H1 (cell line): ENCODE measurements at regions not wholly inside any gene's neighbourhood (a gene's known extent, or its start where the extent isn't known, plus 50 kb on each side); places are given as distances from the start of the nearest gene placed in this dataset.

Experiments used
- CTCF ChIA-PET: fragments of 300-600 bp; sonication (Branson Sonifier 250); formaldehyde crosslinking; loops from one replicate; lab custom pipeline; 2021; ENCODE audit not compliant: partially characterized antibody; lab: Charles Lee
- POLR2A ChIA-PET: fragments of 300-600 bp; sonication (Branson Sonifier 250); formaldehyde crosslinking; loops from one replicate; lab custom pipeline; 2021; ENCODE audit warnings: inconsistent platforms; ENCODE audit not compliant: partially characterized antibody; lab: Charles Lee
- DNase-seq, 2 experiments: peaks; one replicate each; pipeline versions ENCODE4 v3.0.0 to v3.0.0-alpha.2; 2010 to 2022; ENCODE audit warnings: low spot score in 2 of 2, low read depth in 1 of 2, mixed read lengths in 1 of 2
- FAIRE-seq: peaks from 2 replicates; lab custom pipeline; 2011; peaks lifted over from hg19 to GRCh38; lab: Jason Lieb, UNC
- H2AFZ ChIP-seq: 2 replicates; pipeline ENCODE4 v1.8.1; 2012; ENCODE audit warnings: low read length, inconsistent platforms
- H2AK5ac ChIP-seq: 2 replicates; pipeline ENCODE4 v1.6.1; 2013; ENCODE audit warnings: low read depth, low read length
- H2BK120ac ChIP-seq: replicated peaks from 2 replicates; pipeline ENCODE3; 2013; ENCODE audit warnings: low read depth, low read length, inconsistent platforms
- H2BK12ac ChIP-seq: 2 replicates; pipeline ENCODE4 v1.6.1; 2013; ENCODE audit warnings: low read depth, low read length
- H2BK15ac ChIP-seq: 2 replicates; pipeline ENCODE4 v1.6.1; 2013; ENCODE audit warnings: low read length
- H2BK20ac ChIP-seq: 2 replicates; pipeline ENCODE4 v1.6.1; 2013; ENCODE audit warnings: low read length
- H2BK5ac ChIP-seq: 2 replicates; pipeline ENCODE4 v1.6.1; 2013; ENCODE audit warnings: low read depth, low read length
- H3K14ac ChIP-seq: 2 replicates; pipeline ENCODE4 v1.6.1; 2013; ENCODE audit warnings: inconsistent platforms; ENCODE audit not compliant: insufficient read length
- H3K18ac ChIP-seq: 2 replicates; pipeline ENCODE4 v1.6.1; 2013; ENCODE audit warnings: low read length; ENCODE audit errors: extremely low read depth
- H3K23ac ChIP-seq: 2 replicates; pipeline ENCODE4 v1.6.1; 2013; ENCODE audit warnings: inconsistent platforms; ENCODE audit not compliant: insufficient read length
- H3K23me2 ChIP-seq: 2 replicates; pipeline ENCODE4 v1.6.1; 2013; ENCODE audit warnings: low read depth, low read length
- H3K27ac ChIP-seq: 2 replicates; pipeline ENCODE4 v1.6.1; 2011; ENCODE audit warnings: low read depth, low read length, inconsistent platforms
- H3K27me3 ChIP-seq, 4 experiments: replicated peaks in 1 of 4; 1 replicate in 1 of 4; 2 replicates in 3 of 4; pipeline versions ENCODE4 v1.6.1 to v1.8.1; 2011 to 2013; ENCODE audit warnings: low read length in 3 of 4, mild to moderate bottlenecking in 3 of 4, inconsistent platforms in 2 of 4, mixed read lengths in 2 of 4, moderate library complexity in 1 of 4; ENCODE audit not compliant: control insufficient read depth in 3 of 4, insufficient read depth in 3 of 4; ENCODE audit errors: extremely low read depth in 1 of 4
- H3K36me3 ChIP-seq, 4 experiments: 2 replicates each; pipeline versions ENCODE4 v1.6.1 to v1.8.1; 2011 to 2013; ENCODE audit warnings: mild to moderate bottlenecking in 4 of 4, low read length in 3 of 4, moderate library complexity in 2 of 4, control low read depth in 1 of 4, inconsistent platforms in 1 of 4; ENCODE audit not compliant: insufficient read depth in 4 of 4, control insufficient read depth in 2 of 4
- H3K4ac ChIP-seq: replicated peaks from 2 replicates; pipeline ENCODE3; 2013; ENCODE audit warnings: low read length, low read depth, mixed read lengths, inconsistent platforms; ENCODE audit not compliant: insufficient read length
- H3K4me1 ChIP-seq, 4 experiments: replicated peaks in 1 of 4; 1 replicate in 1 of 4; 2 replicates in 3 of 4; pipeline versions ENCODE4 v1.6.1 to v1.8.1; 2011 to 2013; ENCODE audit warnings: low read length in 3 of 4, inconsistent platforms in 2 of 4, mixed read lengths in 1 of 4; ENCODE audit not compliant: insufficient read depth in 4 of 4, control insufficient read depth in 3 of 4
- H3K4me2 ChIP-seq, 2 experiments: 2 replicates each; pipeline versions ENCODE4 v1.6.1 to v1.8.1; 2011 to 2013; ENCODE audit warnings: low read depth in 2 of 2, low read length in 2 of 2, control low read depth in 1 of 2, inconsistent platforms in 1 of 2, mild to moderate bottlenecking in 1 of 2; ENCODE audit not compliant: insufficient read depth in 1 of 2
- H3K4me3 ChIP-seq, 4 experiments: fragments of 200-600, 300-600 bp in 1 of 4; sonication (generic), shearing (Covaris generic), sonication (Bioruptor Twin) in 1 of 4; 2 replicates each; pipeline versions ENCODE4 v1.5.1 to v1.8.1; 2011 to 2016; ENCODE audit warnings: low read length in 4 of 4, low read depth in 3 of 4, control low read depth in 2 of 4, inconsistent platforms in 2 of 4, mild to moderate bottlenecking in 2 of 4, mixed read lengths in 1 of 4, moderate library complexity in 1 of 4; ENCODE audit not compliant: insufficient read depth in 2 of 4; ENCODE audit errors: extremely low read depth in 1 of 4
- H3K56ac ChIP-seq: replicated peaks from 2 replicates; pipeline ENCODE3; 2013; ENCODE audit warnings: low read depth, mild to moderate bottlenecking, mixed read lengths, low read length, inconsistent platforms; ENCODE audit not compliant: insufficient read length
- H3K79me1 ChIP-seq: 2 replicates; pipeline ENCODE4 v1.6.1; 2013; ENCODE audit warnings: low read depth, low read length, control low read depth
- H3K79me2 ChIP-seq, 2 experiments: 2 replicates each; pipeline versions ENCODE4 v1.6.1 to v1.8.1; 2012 to 2013; ENCODE audit warnings: low read length in 2 of 2, mild to moderate bottlenecking in 2 of 2, inconsistent platforms in 1 of 2; ENCODE audit not compliant: insufficient read depth in 2 of 2, control insufficient read depth in 1 of 2
- H3K9ac ChIP-seq, 4 experiments: replicated peaks in 1 of 4; 1 replicate in 1 of 4; 2 replicates in 3 of 4; pipeline versions ENCODE4 v1.6.1 to v1.8.1; 2011 to 2013; ENCODE audit warnings: low read depth in 3 of 4, low read length in 3 of 4, control low read depth in 2 of 4, mild to moderate bottlenecking in 2 of 4, moderate library complexity in 2 of 4, inconsistent platforms in 1 of 4; ENCODE audit errors: extremely low read depth in 1 of 4
- H3K9me3 ChIP-seq, 2 experiments: 2 replicates each; pipeline versions ENCODE4 v1.6.1 to v1.8.1; 2012 to 2013; ENCODE audit warnings: mild to moderate bottlenecking in 2 of 2, moderate library complexity in 2 of 2, control low read depth in 1 of 2, inconsistent platforms in 1 of 2, low read depth in 1 of 2, low read length in 1 of 2, mixed read lengths in 1 of 2; ENCODE audit not compliant: insufficient read depth in 2 of 2
- H4K20me1 ChIP-seq, 2 experiments: replicated peaks in 1 of 2; 2 replicates each; pipeline versions ENCODE3 to v1.8.1; 2011 to 2013; ENCODE audit warnings: inconsistent platforms in 2 of 2, low read length in 2 of 2, mild to moderate bottlenecking in 1 of 2; ENCODE audit not compliant: insufficient read depth in 2 of 2, control insufficient read depth in 1 of 2
- H4K5ac ChIP-seq: 2 replicates; pipeline ENCODE4 v1.6.1; 2013; ENCODE audit warnings: low read length, low read depth, mixed read lengths, inconsistent platforms; ENCODE audit not compliant: insufficient read length
- H4K8ac ChIP-seq: 2 replicates; pipeline ENCODE4 v1.8.0; 2013; ENCODE audit warnings: mild to moderate bottlenecking, moderate library complexity, low read length, inconsistent platforms; ENCODE audit not compliant: insufficient read depth; ENCODE audit errors: extremely low read depth
- H4K91ac ChIP-seq: replicated peaks from 2 replicates; pipeline ENCODE3; 2013; ENCODE audit warnings: low read length, mixed read lengths, inconsistent platforms; ENCODE audit not compliant: insufficient read length
- CBX8 ChIP-seq: fragments of 300-800, 300-1000 bp; sonication (generic); IDR thresholded peaks from 2 replicates; pipeline ENCODE4 v1.7.1; 2016; ENCODE audit warnings: low read depth, low read length, borderline replicate concordance
- CREB1 ChIP-seq: IDR thresholded peaks from 2 replicates; pipeline ENCODE4 v1.6.1; 2012; ENCODE audit warnings: inconsistent platforms
- EZH2 ChIP-seq: fragments of 200-600 bp; sonication (generic); IDR thresholded peaks from 2 replicates; pipeline ENCODE4 v1.7.1; 2012; ENCODE audit warnings: low read depth, mild to moderate bottlenecking, moderate library complexity, low read length, inconsistent platforms; ENCODE audit not compliant: severe bottlenecking
- GTF2F1 ChIP-seq: IDR thresholded peaks from 2 replicates; pipeline ENCODE4 v1.6.1; 2012; ENCODE audit warnings: low read depth, low read length, improper control_type of control experiment, borderline replicate concordance
- KDM1A ChIP-seq: fragments of 200-600, 300-600 bp; sonication (generic); IDR thresholded peaks from 2 replicates; pipeline ENCODE4 v1.7.1; 2016; ENCODE audit warnings: mild to moderate bottlenecking, low read length, borderline replicate concordance
- KDM4A ChIP-seq: IDR thresholded peaks from one replicate; pipeline ENCODE4 v1.7.1; 2012; ENCODE audit warnings: low read depth, mild to moderate bottlenecking, moderate library complexity, low read length, inconsistent platforms; ENCODE audit not compliant: severe bottlenecking
- PHF8 ChIP-seq: fragments of 200-600 bp; sonication (generic); conservative IDR thresholded peaks from 2 replicates; pipeline ENCODE4 v1.7.1; 2012; ENCODE audit warnings: low read depth, mild to moderate bottlenecking, inconsistent platforms, low read length, moderate library complexity
- RNF2 ChIP-seq: fragments of 200-900, 300-1000 bp; sonication (generic); IDR thresholded peaks from 2 replicates; pipeline ENCODE4 v1.7.1; 2016; ENCODE audit warnings: borderline replicate concordance, low read depth, mild to moderate bottlenecking, antibody characterized with exemption, low read length; ENCODE audit not compliant: poor library complexity, severe bottlenecking; ENCODE audit errors: missing control alignments
- SIX5 ChIP-seq: IDR thresholded peaks from 2 replicates; pipeline ENCODE4 v1.6.1; 2011; ENCODE audit warnings: mild to moderate bottlenecking, low read depth, low read length
- SP1 ChIP-seq: IDR thresholded peaks from 2 replicates; pipeline ENCODE4 v1.6.1; 2011; ENCODE audit warnings: low read depth, low read length
- SP2 ChIP-seq: IDR thresholded peaks from 2 replicates; pipeline ENCODE4 v1.6.1; 2012; ENCODE audit warnings: mild to moderate bottlenecking, low read length, inconsistent platforms
- TAF7 ChIP-seq: optimal IDR thresholded peaks from 2 replicates; pipeline ENCODE3; 2011; ENCODE audit warnings: low read depth, mild to moderate bottlenecking, inconsistent platforms, low read length, moderate library complexity, borderline replicate concordance
- YY1 ChIP-seq: IDR thresholded peaks from 2 replicates; pipeline ENCODE4 v1.6.1; 2011; ENCODE audit warnings: low read depth, mild to moderate bottlenecking, low read length
- WGBS, 2 experiments: shearing (Covaris generic) in 1 of 2; methylation state at CpG; one replicate each; pipeline versions ENCODE4 v1.1.6 to v1.1.7; 2013 to 2015; ENCODE audit warnings: low lambda C conversion rate in 2 of 2, mixed read lengths in 2 of 2, inconsistent platforms in 1 of 2, low coverage in 1 of 2, missing lambda C conversion rate in 1 of 2; ENCODE audit not compliant: insufficient replicate concordance in 2 of 2, insufficient coverage in 1 of 2, insufficient read length in 1 of 2; ENCODE audit errors: extremely low coverage in 1 of 2, missing lambda C conversion rate in 1 of 2; 5-methylcytosine and 5-hydroxymethylcytosine counted together

DNA sequence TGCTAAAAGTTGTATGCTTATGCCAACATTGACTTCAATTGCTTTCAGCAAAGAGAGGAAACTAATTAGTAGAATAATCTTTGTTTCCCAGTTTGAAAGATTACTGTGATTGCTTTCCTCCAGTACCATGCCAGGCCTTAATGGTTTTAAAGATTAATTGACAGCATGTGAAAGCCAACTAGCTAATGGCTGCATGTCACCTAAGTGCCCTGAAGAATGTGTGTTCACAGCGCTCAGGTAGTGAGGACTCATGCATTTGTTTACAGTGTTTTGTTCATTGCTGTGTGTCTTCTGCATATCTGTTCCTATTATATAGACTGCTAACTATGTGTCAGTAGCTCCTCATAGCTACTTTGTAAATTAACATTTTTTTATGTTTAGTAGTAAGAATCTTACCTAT, 335.6 kb downstream of the LRRIQ3 start:
- H4K5ac ChIP-seq, result no peak overlapping the region
- no peak overlapping the region for H3K14ac ChIP-seq
- H3K4me1 ChIP-seq, result no peaks in the 10 kb centered on the region
- 89% methylated on average over 1 of the region's 1 CpG; no CpG with 5 or more reads in 1 of the 2 experiments for WGBS, 2 experiments
- no peak overlapping the region for H4K91ac ChIP-seq
- H3K79me1 ChIP-seq, result no peaks in the 10 kb centered on the region
- H3K9ac ChIP-seq, result no peak overlapping the region
- POLR2A ChIA-PET, result no interaction called here
- H3K4me3 ChIP-seq, result no peak overlapping the region
- H2BK5ac ChIP-seq, result no peak overlapping the region
- H3K79me2 ChIP-seq, result no peaks in the 10 kb centered on the region
- no peak for DNase-seq
- TF ChIP-seq YY1, result no peak
- TF ChIP-seq SIX5, result no peak
- no peak for TF ChIP-seq KDM1A
- no peak for TF ChIP-seq SP2
- no peak for TF ChIP-seq SP1
- TF ChIP-seq PHF8, result no peak
- no peak for TF ChIP-seq KDM4A
- TF ChIP-seq TAF7, result no peak
- TF ChIP-seq CBX8, result no peak
- TF ChIP-seq RNF2, result no peak
- no peak for TF ChIP-seq GTF2F1
- no peak for TF ChIP-seq CREB1
- no peak for TF ChIP-seq EZH2
- TF ChIP-seq, all 59 proteins: peak for 0
- H3K18ac ChIP-seq, result no peak overlapping the region
- no peaks in the 10 kb centered on the region for H3K9me3 ChIP-seq
- no peak overlapping the region for H3K27ac ChIP-seq
- no peak overlapping the region for H3K4me2 ChIP-seq
- no peak overlapping the region for H3K23ac ChIP-seq
- H3K36me3 ChIP-seq, result no peaks in the 10 kb centered on the region
- H2AFZ ChIP-seq, result no peak overlapping the region
- no peaks in the 10 kb centered on the region for H4K20me1 ChIP-seq
- H2BK15ac ChIP-seq, result no peak overlapping the region
- CTCF ChIA-PET, result interaction anchor here (1.0 kb wide), 1 partner anchor 23 kb away, joined by 4 read pairs; no protein-coding TSS in a partner anchor
- no peak overlapping the region for H3K4ac ChIP-seq
- no peak overlapping the region for H2BK120ac ChIP-seq
- H3K56ac ChIP-seq, result no peak overlapping the region
- no peak overlapping the region for H4K8ac ChIP-seq
- H2BK20ac ChIP-seq, result no peak overlapping the region
- H3K27me3 ChIP-seq, result no peaks in the 10 kb centered on the region
- FAIRE-seq, result no peak
- no peak overlapping the region for H2AK5ac ChIP-seq
- H2BK12ac ChIP-seq, result no peak overlapping the region
- H3K23me2 ChIP-seq, result no peaks in the 10 kb centered on the region
